Liver (tissue), 8 donors: ENCODE measurements at regions not wholly inside any gene's neighbourhood (a gene's known extent, or its start where the extent isn't known, plus 50 kb on each side); places are given as distances from the start of the nearest gene placed in this dataset.

ENCODE experiments used
- DNase-seq: peaks from one replicate; pipeline ENCODE4 v3.0.0-alpha.2; 2017; ENCODE audit warnings: low spot score
- H3K27ac ChIP-seq, 2 donors: one replicate each; pipeline ENCODE4 v1.7.0; 2013; ENCODE audit warnings: inconsistent platforms in 2 of 2, low read length in 2 of 2, control low read depth in 1 of 2, low read depth in 1 of 2, mild to moderate bottlenecking in 1 of 2
- H3K27me3 ChIP-seq, 4 donors: one replicate each; pipeline versions ENCODE4 v1.6.1 to v1.7.0; 2013; ENCODE audit warnings: low read length in 3 of 4, inconsistent platforms in 1 of 4, mild to moderate bottlenecking in 1 of 4, moderate library complexity in 1 of 4; ENCODE audit not compliant: control insufficient read depth in 4 of 4, insufficient read depth in 4 of 4
- H3K36me3 ChIP-seq, 4 donors: one replicate each; pipeline versions ENCODE4 v1.6.1 to v1.7.0; 2013; ENCODE audit warnings: low read length in 3 of 4, mild to moderate bottlenecking in 3 of 4, low read depth in 1 of 4, moderate library complexity in 1 of 4; ENCODE audit not compliant: control insufficient read depth in 4 of 4, insufficient read depth in 3 of 4
- H3K4me1 ChIP-seq, 4 donors: one replicate each; pipeline versions ENCODE4 v1.6.1 to v1.7.0; 2013; ENCODE audit warnings: low read length in 3 of 4, mild to moderate bottlenecking in 3 of 4, moderate library complexity in 1 of 4; ENCODE audit not compliant: control insufficient read depth in 4 of 4, insufficient read depth in 4 of 4
- H3K4me3 ChIP-seq, 3 donors: one replicate each; pipeline versions ENCODE4 v1.6.1 to v1.7.0; 2013; ENCODE audit warnings: low read length in 3 of 3, control low read depth in 1 of 3, low read depth in 1 of 3, mild to moderate bottlenecking in 1 of 3
- H3K9ac ChIP-seq, 2 donors: one replicate each; pipeline ENCODE4 v1.7.0; 2013; ENCODE audit warnings: low read length in 2 of 2, mild to moderate bottlenecking in 2 of 2, moderate library complexity in 2 of 2, control low read depth in 1 of 2, low read depth in 1 of 2
- H3K9me3 ChIP-seq, 4 donors: one replicate each; pipeline versions ENCODE4 v1.6.1 to v1.7.0; 2013; ENCODE audit warnings: low read length in 3 of 4; ENCODE audit not compliant: control insufficient read depth in 4 of 4
- EGR1 ChIP-seq, 2 donors: IDR thresholded peaks; 2 replicates each; pipeline ENCODE4 v1.6.1; 2016 to 2018; ENCODE audit warnings: antibody characterized with exemption in 2 of 2, low read depth in 2 of 2
- FOXA1 ChIP-seq: IDR thresholded peaks from 2 replicates; pipeline ENCODE4 v1.6.1; 2016; ENCODE audit warnings: antibody characterized with exemption
- FOXA2 ChIP-seq: IDR thresholded peaks from 2 replicates; pipeline ENCODE4 v1.6.1; 2016; ENCODE audit warnings: antibody characterized with exemption
- GABPA ChIP-seq, 2 donors: IDR thresholded peaks in 1 of 2; conservative IDR thresholded peaks in 1 of 2; 2 replicates each; pipeline ENCODE4 v1.6.1; 2016; ENCODE audit warnings: antibody characterized with exemption in 2 of 2, mild to moderate bottlenecking in 1 of 2, moderate library complexity in 1 of 2
- HNF4A ChIP-seq, 2 donors: conservative IDR thresholded peaks; 2 replicates each; pipeline ENCODE4 v1.6.1; 2016; ENCODE audit warnings: antibody characterized with exemption in 2 of 2, mild to moderate bottlenecking in 2 of 2
- HNF4G ChIP-seq: IDR thresholded peaks from 2 replicates; pipeline ENCODE4 v1.6.1; 2016; ENCODE audit warnings: antibody characterized with exemption
- JUND ChIP-seq, 2 donors: IDR thresholded peaks; 2 replicates each; pipeline ENCODE4 v1.6.1; 2016; ENCODE audit warnings: antibody characterized with exemption in 2 of 2
- NR2F2 ChIP-seq: IDR thresholded peaks from 2 replicates; pipeline ENCODE4 v1.6.1; 2016; ENCODE audit warnings: antibody characterized with exemption
- RAD21 ChIP-seq, 2 donors: IDR thresholded peaks; 2 replicates each; pipeline ENCODE4 v1.6.1; 2016; ENCODE audit warnings: antibody characterized with exemption in 2 of 2, mild to moderate bottlenecking in 2 of 2
- RXRA ChIP-seq, 2 donors: IDR thresholded peaks; 2 replicates each; pipeline ENCODE4 v1.6.1; 2017 to 2018; ENCODE audit warnings: antibody characterized with exemption in 2 of 2, mild to moderate bottlenecking in 1 of 2
- SP1 ChIP-seq: IDR thresholded peaks from 2 replicates; pipeline ENCODE4 v1.6.1; 2018; ENCODE audit warnings: antibody characterized with exemption, mild to moderate bottlenecking
- TAF1 ChIP-seq: conservative IDR thresholded peaks from 2 replicates; pipeline ENCODE4 v1.6.1; 2016; ENCODE audit warnings: antibody characterized with exemption, mild to moderate bottlenecking
- YY1 ChIP-seq: IDR thresholded peaks from 2 replicates; pipeline ENCODE4 v1.6.1; 2016; ENCODE audit warnings: antibody characterized with exemption, mild to moderate bottlenecking
- WGBS: extraction: QIAGEN DNeasy Blood & Tissue Kit; methylation state at CpG from one replicate; pipeline ENCODE4 v1.1.7; 2013; 5-methylcytosine and 5-hydroxymethylcytosine counted together
- TF ChIP-seq, protein P1 (sequence below): fragments of 150-350 bp; IDR thresholded peaks from 2 replicates; pipeline ENCODE4 v1.5.1; 2017; ENCODE audit warnings: improper control_type of control experiment, low read depth, low read length; ENCODE audit not compliant: missing input control
- TF ChIP-seq, protein P2 (sequence below): IDR thresholded peaks from 2 replicates; pipeline ENCODE4 v1.6.1; 2016; ENCODE audit warnings: antibody characterized with exemption, mild to moderate bottlenecking
- TF ChIP-seq, protein P3 (sequence below): IDR thresholded peaks from 2 replicates; pipeline ENCODE4 v1.6.1; 2016; ENCODE audit warnings: antibody characterized with exemption
- TF ChIP-seq, protein P4 (sequence below): IDR thresholded peaks from 2 replicates; pipeline ENCODE4 v1.6.1; 2016; ENCODE audit warnings: antibody characterized with exemption
- TF ChIP-seq, protein P5 (sequence below): IDR thresholded peaks from 2 replicates; pipeline ENCODE4 v1.6.1; 2016; ENCODE audit warnings: antibody characterized with exemption
- donor health status: healthy.
- donor health status: healthy.
- donor health status: healthy.
- donor health status: healthy.
- donor health status: healthy.

DNA sequence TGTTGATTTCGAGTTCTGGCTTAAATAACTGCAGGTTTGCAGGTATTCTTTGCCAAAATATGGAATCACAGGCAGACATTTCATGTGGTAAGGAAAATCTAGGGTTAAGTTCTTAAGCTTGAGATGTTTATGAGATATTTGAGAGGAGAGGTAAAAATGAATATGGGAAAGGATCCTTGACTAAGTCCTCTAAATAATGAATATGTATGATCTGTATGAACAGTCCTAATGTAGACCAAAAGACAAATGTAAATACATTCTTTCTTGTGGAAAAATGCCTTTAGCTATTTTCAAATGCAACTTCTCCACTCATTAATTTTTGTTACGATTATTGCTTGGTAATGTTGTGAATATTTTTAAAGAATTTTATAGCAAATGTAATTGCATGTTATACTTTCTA is 1632.6 kb downstream of the SUCLG1 start:
- Histone ChIP-seq H3K9ac (no peak overlapping the region), H3K27ac (no peak overlapping the region), H3K36me3 (no peaks in the 10 kb centered on the region), H3K27me3 (no peaks in the 10 kb centered on the region), H3K4me3 (no peak overlapping the region), H3K4me1 (no peaks in the 10 kb centered on the region), H3K9me3 (no peaks in the 10 kb centered on the region)
- no peak for DNase-seq
- 78% methylated on average over 2 of the region's 2 CpGs for WGBS
- TF ChIP-seq GABPA (IDR thresholded peaks at IDR 0.05 in 1 of 2, conservative IDR thresholded peaks at IDR 0.05 in 1 of 2): no peak
- no peak for TF ChIP-seq FOXA2
- TF ChIP-seq, protein P1, sequence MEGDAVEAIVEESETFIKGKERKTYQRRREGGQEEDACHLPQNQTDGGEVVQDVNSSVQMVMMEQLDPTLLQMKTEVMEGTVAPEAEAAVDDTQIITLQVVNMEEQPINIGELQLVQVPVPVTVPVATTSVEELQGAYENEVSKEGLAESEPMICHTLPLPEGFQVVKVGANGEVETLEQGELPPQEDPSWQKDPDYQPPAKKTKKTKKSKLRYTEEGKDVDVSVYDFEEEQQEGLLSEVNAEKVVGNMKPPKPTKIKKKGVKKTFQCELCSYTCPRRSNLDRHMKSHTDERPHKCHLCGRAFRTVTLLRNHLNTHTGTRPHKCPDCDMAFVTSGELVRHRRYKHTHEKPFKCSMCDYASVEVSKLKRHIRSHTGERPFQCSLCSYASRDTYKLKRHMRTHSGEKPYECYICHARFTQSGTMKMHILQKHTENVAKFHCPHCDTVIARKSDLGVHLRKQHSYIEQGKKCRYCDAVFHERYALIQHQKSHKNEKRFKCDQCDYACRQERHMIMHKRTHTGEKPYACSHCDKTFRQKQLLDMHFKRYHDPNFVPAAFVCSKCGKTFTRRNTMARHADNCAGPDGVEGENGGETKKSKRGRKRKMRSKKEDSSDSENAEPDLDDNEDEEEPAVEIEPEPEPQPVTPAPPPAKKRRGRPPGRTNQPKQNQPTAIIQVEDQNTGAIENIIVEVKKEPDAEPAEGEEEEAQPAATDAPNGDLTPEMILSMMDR: no peak
- no peak for TF ChIP-seq RXRA (IDR thresholded peaks at IDR 0.05)
- no peak for TF ChIP-seq SP1
- TF ChIP-seq, protein P2, sequence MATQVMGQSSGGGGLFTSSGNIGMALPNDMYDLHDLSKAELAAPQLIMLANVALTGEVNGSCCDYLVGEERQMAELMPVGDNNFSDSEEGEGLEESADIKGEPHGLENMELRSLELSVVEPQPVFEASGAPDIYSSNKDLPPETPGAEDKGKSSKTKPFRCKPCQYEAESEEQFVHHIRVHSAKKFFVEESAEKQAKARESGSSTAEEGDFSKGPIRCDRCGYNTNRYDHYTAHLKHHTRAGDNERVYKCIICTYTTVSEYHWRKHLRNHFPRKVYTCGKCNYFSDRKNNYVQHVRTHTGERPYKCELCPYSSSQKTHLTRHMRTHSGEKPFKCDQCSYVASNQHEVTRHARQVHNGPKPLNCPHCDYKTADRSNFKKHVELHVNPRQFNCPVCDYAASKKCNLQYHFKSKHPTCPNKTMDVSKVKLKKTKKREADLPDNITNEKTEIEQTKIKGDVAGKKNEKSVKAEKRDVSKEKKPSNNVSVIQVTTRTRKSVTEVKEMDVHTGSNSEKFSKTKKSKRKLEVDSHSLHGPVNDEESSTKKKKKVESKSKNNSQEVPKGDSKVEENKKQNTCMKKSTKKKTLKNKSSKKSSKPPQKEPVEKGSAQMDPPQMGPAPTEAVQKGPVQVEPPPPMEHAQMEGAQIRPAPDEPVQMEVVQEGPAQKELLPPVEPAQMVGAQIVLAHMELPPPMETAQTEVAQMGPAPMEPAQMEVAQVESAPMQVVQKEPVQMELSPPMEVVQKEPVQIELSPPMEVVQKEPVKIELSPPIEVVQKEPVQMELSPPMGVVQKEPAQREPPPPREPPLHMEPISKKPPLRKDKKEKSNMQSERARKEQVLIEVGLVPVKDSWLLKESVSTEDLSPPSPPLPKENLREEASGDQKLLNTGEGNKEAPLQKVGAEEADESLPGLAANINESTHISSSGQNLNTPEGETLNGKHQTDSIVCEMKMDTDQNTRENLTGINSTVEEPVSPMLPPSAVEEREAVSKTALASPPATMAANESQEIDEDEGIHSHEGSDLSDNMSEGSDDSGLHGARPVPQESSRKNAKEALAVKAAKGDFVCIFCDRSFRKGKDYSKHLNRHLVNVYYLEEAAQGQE: no peak
- TF ChIP-seq, protein P3, sequence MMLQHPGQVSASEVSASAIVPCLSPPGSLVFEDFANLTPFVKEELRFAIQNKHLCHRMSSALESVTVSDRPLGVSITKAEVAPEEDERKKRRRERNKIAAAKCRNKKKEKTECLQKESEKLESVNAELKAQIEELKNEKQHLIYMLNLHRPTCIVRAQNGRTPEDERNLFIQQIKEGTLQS: no peak
- TF ChIP-seq RAD21 (IDR thresholded peaks at IDR 0.05): no peak
- TF ChIP-seq JUND (IDR thresholded peaks at IDR 0.05): no peak
- no peak for TF ChIP-seq HNF4G
- TF ChIP-seq, protein P4, sequence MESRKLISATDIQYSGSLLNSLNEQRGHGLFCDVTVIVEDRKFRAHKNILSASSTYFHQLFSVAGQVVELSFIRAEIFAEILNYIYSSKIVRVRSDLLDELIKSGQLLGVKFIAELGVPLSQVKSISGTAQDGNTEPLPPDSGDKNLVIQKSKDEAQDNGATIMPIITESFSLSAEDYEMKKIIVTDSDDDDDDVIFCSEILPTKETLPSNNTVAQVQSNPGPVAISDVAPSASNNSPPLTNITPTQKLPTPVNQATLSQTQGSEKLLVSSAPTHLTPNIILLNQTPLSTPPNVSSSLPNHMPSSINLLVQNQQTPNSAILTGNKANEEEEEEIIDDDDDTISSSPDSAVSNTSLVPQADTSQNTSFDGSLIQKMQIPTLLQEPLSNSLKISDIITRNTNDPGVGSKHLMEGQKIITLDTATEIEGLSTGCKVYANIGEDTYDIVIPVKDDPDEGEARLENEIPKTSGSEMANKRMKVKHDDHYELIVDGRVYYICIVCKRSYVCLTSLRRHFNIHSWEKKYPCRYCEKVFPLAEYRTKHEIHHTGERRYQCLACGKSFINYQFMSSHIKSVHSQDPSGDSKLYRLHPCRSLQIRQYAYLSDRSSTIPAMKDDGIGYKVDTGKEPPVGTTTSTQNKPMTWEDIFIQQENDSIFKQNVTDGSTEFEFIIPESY: no peak
- no peak for TF ChIP-seq FOXA1
- TF ChIP-seq EGR1 (IDR thresholded peaks at IDR 0.05; ENCODE audit: low read depth in 2 of 2): no peak
- TF ChIP-seq YY1: no peak
- TF ChIP-seq, protein P5, sequence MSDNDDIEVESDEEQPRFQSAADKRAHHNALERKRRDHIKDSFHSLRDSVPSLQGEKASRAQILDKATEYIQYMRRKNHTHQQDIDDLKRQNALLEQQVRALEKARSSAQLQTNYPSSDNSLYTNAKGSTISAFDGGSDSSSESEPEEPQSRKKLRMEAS: no peak
- TF ChIP-seq HNF4A (conservative IDR thresholded peaks at IDR 0.05): no peak
- TF ChIP-seq TAF1: no peak
- TF ChIP-seq NR2F2: no peak
